Left lung (tissue), 4 donors: ENCODE measurements at regions not wholly inside any gene's neighbourhood (a gene's known extent, or its start where the extent isn't known, plus 50 kb on each side); places are given as distances from the start of the nearest gene placed in this dataset.
A peak's percentile ranks its signal among the peaks of the same experiment; 100 is the strongest.
"Not testable (repeated sequence)": the region's sequence is repeated elsewhere in the genome, so short reads cannot be mapped to it uniquely, and the experiment has no call there.

Source experiments
- ATAC-seq: fragments of 200-7000 bp; cut with Tn5 transposase; one replicate; pipeline ENCODE4 v1.9.1; 2020; ENCODE audit warnings: moderate library complexity
- DNase-seq, 4 donors: peaks; one replicate each; pipeline ENCODE4 v3.0.0-alpha.2; 2013 to 2020
- H3K27ac ChIP-seq, 2 donors: fragments of 200-600 bp; sonication (generic) in 1 of 2; one replicate each; pipeline versions ENCODE4 v1.5.0 to v1.8.0; 2020 to 2021
- H3K27me3 ChIP-seq, 2 donors: fragments of 200-600 bp; sonication (generic) in 1 of 2; one replicate each; pipeline versions ENCODE4 v1.5.0 to v1.8.0; 2020 to 2021
- H3K36me3 ChIP-seq, 2 donors: fragments of 200-600 bp; sonication (generic) in 1 of 2; one replicate each; pipeline versions ENCODE4 v1.5.0 to v1.8.0; 2020 to 2021
- H3K4me1 ChIP-seq, 2 donors: fragments of 200-600 bp; one replicate each; pipeline ENCODE4 v1.8.0; 2021
- H3K4me3 ChIP-seq, 2 donors: fragments of 200-600 bp; sonication (generic) in 1 of 2; one replicate each; pipeline versions ENCODE4 v1.5.0 to v1.8.0; 2020 to 2021; ENCODE audit warnings: mild to moderate bottlenecking in 1 of 2
- H3K9me3 ChIP-seq, 2 donors: fragments of 200-600 bp; sonication (generic) in 1 of 2; one replicate each; pipeline versions ENCODE4 v1.5.0 to v1.8.0; 2020 to 2021
- intact Hi-C, 2 donors: fragments of 100-400 bp; cut with DNase I; formaldehyde crosslinking; loops; one replicate each; pipeline versions ENCODE4 v1.11.2 to v1.14.2; 2022
- TF ChIP-seq, protein P1 (sequence below), 2 donors: fragments of 200-600 bp; sonication (generic) in 1 of 2; IDR thresholded peaks; one replicate each; pipeline versions ENCODE4 v1.5.0 to v1.8.0; 2021; ENCODE audit warnings: antibody characterized with exemption in 2 of 2
- donor health status: DM: no; HTN: yes; CAD: no.
- donor health status: DM: no; HTN: no; CAD: no.

DNA sequence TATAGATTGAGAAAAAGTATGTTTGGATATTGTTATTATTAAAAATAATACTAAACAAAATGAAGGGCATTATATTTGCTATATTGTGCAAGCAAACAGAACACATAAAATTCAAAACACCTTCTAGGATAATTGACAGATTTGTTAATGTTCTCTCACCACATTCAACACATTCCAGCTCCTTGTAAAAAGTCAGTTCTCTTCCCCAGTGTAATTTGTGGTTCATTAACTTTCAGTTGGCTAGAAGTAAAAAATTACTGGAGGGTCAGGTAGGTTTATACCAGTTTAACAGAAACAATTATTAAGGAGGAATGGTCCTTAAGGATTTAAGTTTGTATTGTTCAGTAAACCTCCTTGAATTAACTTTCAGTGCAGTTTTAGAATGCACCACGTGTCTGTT, 1235.3 kb upstream of the ADGRL2 start:
- Histone ChIP-seq H3K27ac (no peak overlapping the region), H3K4me3 (no peak overlapping the region), H3K27me3 (no peaks in the 10 kb centered on the region), H3K4me1 (no peaks in the 10 kb centered on the region), H3K36me3 (no peaks in the 10 kb centered on the region), H3K9me3 (no peaks in the 10 kb centered on the region)
- TF ChIP-seq, protein P1, sequence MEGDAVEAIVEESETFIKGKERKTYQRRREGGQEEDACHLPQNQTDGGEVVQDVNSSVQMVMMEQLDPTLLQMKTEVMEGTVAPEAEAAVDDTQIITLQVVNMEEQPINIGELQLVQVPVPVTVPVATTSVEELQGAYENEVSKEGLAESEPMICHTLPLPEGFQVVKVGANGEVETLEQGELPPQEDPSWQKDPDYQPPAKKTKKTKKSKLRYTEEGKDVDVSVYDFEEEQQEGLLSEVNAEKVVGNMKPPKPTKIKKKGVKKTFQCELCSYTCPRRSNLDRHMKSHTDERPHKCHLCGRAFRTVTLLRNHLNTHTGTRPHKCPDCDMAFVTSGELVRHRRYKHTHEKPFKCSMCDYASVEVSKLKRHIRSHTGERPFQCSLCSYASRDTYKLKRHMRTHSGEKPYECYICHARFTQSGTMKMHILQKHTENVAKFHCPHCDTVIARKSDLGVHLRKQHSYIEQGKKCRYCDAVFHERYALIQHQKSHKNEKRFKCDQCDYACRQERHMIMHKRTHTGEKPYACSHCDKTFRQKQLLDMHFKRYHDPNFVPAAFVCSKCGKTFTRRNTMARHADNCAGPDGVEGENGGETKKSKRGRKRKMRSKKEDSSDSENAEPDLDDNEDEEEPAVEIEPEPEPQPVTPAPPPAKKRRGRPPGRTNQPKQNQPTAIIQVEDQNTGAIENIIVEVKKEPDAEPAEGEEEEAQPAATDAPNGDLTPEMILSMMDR (IDR thresholded peaks at IDR 0.05) = no peak
- ATAC-seq (no peak), DNase-seq (no peak)
- intact Hi-C loops = no loop called here

DNA sequence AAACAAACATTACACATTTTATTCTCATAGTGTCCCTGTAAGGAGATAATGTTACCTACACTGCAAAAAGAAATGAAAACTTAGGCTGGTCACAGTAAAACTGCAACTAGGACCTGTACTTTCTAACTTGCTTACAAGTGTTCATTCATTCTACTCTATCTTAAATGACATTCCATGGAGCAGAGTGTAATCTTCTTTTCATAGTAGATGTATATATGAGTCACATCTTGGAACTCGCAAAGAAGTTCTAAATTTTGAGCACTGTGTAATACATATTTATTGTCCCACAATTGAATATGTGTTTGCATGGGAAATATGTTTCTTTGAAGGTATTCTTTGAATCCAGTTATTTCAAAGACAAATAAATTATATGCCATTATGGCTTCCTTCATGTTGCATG, 1258.5 kb upstream of the ADGRL2 start:
- TF ChIP-seq, protein P1 (IDR thresholded peaks at IDR 0.05) = no peak
- DNase-seq (no peak), ATAC-seq (no peak)
- Histone ChIP-seq H3K27ac (no peak overlapping the region), H3K9me3 (peaks cover 0 to 3% of the 10 kb centered on the region in 2 donors), H3K4me3 (no peak overlapping the region), H3K36me3 (no peaks in the 10 kb centered on the region), H3K4me1 (no peaks in the 10 kb centered on the region), H3K27me3 (no peaks in the 10 kb centered on the region)
- intact Hi-C loops = no loop called here

DNA sequence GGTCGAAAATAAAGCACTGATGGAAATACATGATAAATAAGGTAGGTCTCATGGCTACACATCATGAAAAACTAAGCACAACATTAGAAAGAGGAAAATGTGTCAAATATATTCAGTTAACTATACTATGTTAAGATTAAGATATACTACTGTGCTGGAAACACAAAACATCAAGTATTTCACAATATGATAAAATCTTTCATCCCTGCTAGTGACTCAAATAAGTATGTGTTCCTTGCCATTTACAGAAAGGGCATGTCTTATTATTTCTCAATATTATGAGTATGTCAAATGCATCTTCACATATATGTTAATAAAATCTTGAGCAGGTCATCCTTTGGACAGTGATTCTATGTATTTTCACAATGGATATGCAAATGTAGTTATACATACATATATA, 1260.1 kb upstream of the ADGRL2 start:
- Histone ChIP-seq H3K27me3 (no peaks in the 10 kb centered on the region), H3K4me1 (no peaks in the 10 kb centered on the region), H3K9me3 (peaks cover 0 to 3% of the 10 kb centered on the region in 2 donors), H3K27ac (no peak overlapping the region), H3K4me3 (no peak overlapping the region), H3K36me3 (no peaks in the 10 kb centered on the region)
- intact Hi-C loops = no loop called here
- TF ChIP-seq, protein P1 (IDR thresholded peaks at IDR 0.05) = no peak
- ATAC-seq (no peak), DNase-seq (no peak)

DNA sequence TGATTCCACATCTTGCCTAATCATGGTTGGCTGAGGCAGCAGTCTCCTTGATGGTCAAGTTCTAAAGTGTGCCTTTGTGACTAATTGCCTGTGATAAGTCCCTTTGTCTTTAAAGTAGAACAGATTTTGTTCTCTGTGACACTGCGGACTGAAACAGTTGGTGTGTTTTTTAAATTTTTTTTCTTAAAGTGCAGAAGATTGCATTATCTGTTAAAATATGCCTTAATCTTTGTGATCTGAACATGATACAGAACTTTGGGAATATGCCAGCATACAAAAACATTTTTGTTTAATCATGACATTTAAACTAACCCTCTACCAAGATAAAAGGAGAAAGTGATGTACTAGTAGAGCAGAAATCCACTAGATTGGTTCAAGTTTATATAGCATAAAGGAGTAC, 1260.6 kb upstream of the ADGRL2 start:
- DNase-seq (no peak), ATAC-seq (no peak)
- no peaks in the 10 kb centered on the region for H3K36me3 ChIP-seq
- H3K9me3 ChIP-seq = peaks cover 0 to 3% of the 10 kb centered on the region in 2 donors
- TF ChIP-seq, protein P1 (IDR thresholded peaks at IDR 0.05) = no peak
- no peak overlapping the region for H3K4me3 ChIP-seq
- H3K27ac ChIP-seq = no peak overlapping the region
- no peaks in the 10 kb centered on the region for H3K27me3 ChIP-seq
- intact Hi-C loops = no loop called here
- H3K4me1 ChIP-seq = no peaks in the 10 kb centered on the region

DNA sequence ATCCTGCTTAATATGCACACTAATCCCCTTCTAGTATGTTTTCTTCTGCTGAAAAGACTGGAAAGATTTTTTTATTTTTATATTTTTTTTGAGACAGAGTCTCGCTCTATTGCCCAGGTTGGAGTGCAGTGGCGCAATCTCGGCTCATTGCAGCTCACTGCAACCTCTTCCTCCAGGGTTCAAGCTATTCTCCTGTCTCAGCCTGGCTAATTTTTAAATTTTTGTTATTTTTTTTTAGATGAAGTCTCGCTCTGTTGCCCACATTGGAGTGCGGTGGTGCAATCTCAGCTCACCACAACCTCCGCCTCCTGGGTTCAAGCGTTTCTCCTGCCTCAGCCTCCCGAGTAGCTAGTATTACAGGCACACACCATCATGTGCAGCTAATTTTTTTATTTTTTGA, 1261.4 kb upstream of the ADGRL2 start:
- H3K9me3 ChIP-seq, H3K36me3 ChIP-seq, H3K27me3 ChIP-seq, ATAC-seq, H3K27ac ChIP-seq, H3K4me3 ChIP-seq, intact Hi-C loops, H3K4me1 ChIP-seq: not testable (repeated sequence)
- DNase-seq = peak in 1 of 4 donors; percentile 7

DNA sequence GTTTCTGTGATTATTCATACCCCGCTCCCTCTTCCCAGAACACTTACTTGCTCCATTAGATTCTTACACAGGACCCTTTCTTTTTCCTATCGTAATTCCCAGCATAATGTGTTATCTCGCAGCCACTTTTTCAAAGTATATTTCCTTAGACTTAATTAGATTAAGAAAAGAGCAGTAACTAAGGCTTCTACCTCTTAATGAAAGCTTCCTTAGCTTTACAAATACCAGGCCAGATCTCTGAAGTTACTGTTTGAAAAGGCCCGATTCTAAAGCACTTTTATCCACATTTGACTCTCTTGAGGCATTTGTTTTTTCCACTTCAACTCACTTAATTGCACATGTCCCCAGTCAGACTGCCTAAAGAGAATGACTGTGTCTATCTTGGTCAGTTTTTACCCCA, 1264.3 kb upstream of the ADGRL2 start:
- DNase-seq (no peak), ATAC-seq (no peak)
- TF ChIP-seq, protein P1 (IDR thresholded peaks at IDR 0.05) = no peak
- no peak overlapping the region for H3K4me3 ChIP-seq
- no peaks in the 10 kb centered on the region for H3K36me3 ChIP-seq
- H3K27ac ChIP-seq = no peak overlapping the region
- intact Hi-C loops = no loop called here
- no peaks in the 10 kb centered on the region for H3K4me1 ChIP-seq
- H3K27me3 ChIP-seq = no peaks in the 10 kb centered on the region
- peaks cover 0 to 3% of the 10 kb centered on the region in 2 donors for H3K9me3 ChIP-seq
